Hepatocyte (in vitro differentiated cells): ENCODE measurements at regions not wholly inside any gene's neighbourhood (a gene's known extent, or its start where the extent isn't known, plus 50 kb on each side); places are given as distances from the start of the nearest gene placed in this dataset.

ENCODE experiments used
- EZH2 ChIP-seq: fragments of 200-600 bp; sonication (generic); IDR thresholded peaks from 2 replicates; pipeline ENCODE4 v1.6.1; 2016; ENCODE audit warnings: antibody characterized with exemption, mild to moderate bottlenecking, borderline replicate concordance
- EZH2phosphoT487 ChIP-seq: fragments of 200-600 bp; sonication (generic); IDR thresholded peaks from one replicate; pipeline ENCODE4 v1.6.1; 2018; ENCODE audit warnings: antibody characterized with exemption, mild to moderate bottlenecking, low read depth, moderate library complexity; ENCODE audit not compliant: unreplicated experiment, severe bottlenecking
- TF ChIP-seq, protein P1 (sequence below): fragments of 200-600 bp; sonication (generic); IDR thresholded peaks from 2 replicates; pipeline ENCODE4 v1.5.1; 2016; ENCODE audit warnings: antibody characterized with exemption, mild to moderate bottlenecking; ENCODE audit not compliant: poor library complexity

DNA sequence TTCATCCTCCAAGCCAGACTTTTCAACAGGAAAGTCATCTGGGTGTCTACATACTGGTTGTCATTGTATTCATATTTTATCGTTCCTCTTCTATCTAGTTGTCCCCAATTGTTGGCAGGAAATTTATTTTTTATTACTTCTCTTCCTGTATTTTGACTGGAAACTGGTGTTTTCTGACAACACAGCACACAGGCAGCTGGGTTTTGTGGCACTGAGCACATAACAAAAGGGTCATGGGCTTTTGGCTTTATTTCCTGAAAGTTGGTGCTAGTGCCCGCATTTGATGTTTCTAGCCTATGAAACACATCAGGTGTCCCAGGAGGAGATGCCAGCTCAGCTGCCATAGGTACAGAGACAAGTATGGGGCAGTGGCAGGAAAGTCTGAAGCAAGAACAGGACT is 126.4 kb downstream of the TMEM17 start:
- TF ChIP-seq, protein P1, sequence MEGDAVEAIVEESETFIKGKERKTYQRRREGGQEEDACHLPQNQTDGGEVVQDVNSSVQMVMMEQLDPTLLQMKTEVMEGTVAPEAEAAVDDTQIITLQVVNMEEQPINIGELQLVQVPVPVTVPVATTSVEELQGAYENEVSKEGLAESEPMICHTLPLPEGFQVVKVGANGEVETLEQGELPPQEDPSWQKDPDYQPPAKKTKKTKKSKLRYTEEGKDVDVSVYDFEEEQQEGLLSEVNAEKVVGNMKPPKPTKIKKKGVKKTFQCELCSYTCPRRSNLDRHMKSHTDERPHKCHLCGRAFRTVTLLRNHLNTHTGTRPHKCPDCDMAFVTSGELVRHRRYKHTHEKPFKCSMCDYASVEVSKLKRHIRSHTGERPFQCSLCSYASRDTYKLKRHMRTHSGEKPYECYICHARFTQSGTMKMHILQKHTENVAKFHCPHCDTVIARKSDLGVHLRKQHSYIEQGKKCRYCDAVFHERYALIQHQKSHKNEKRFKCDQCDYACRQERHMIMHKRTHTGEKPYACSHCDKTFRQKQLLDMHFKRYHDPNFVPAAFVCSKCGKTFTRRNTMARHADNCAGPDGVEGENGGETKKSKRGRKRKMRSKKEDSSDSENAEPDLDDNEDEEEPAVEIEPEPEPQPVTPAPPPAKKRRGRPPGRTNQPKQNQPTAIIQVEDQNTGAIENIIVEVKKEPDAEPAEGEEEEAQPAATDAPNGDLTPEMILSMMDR, result no peak
- TF ChIP-seq EZH2, result no peak
- TF ChIP-seq EZH2phosphoT487, result no peak
